ENCODE measurements at regions not wholly inside any gene's neighbourhood (a gene's known extent, or its start where the extent isn't known, plus 50 kb on each side); places are given as distances from the start of the nearest gene placed in this dataset.

DNA sequence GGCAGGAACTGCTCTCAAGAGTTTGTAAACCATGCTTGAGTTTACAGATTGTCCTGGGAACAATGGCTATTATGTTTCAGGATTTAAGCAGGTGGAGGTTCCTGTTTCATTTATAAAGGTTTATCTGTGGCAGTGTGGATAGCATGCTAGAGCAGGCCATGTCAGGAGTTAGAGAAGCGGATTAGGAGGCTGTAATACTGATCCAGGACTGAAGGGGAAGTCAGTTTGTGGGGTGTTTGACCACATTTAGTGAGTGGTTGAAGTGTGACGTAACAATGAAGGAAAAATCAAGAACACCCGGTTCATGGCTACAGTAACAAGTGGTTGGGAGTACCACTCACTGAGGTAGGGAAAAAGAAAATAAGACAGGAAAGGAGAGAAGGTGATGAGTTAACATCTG, 299.0 kb downstream of the TLR4 start:
- Histone ChIP-seq H4K5ac (ENCODE audit: insufficient read length, low read depth, low read length) (no peak overlapping the region), H3T11ph (ENCODE audit: low read length) (no peak overlapping the region), H3K9me3 (ENCODE audit: control insufficient read depth, low read depth, low read length) (no peaks in the 10 kb centered on the region), H2BK5ac (ENCODE audit: insufficient read length, low read length) (no peak overlapping the region), H2AK5ac (ENCODE audit: insufficient read length, low read length) (no peak overlapping the region), H3K14ac (ENCODE audit: insufficient read depth, low read length) (no peak overlapping the region), H3K18ac (ENCODE audit: insufficient read length, low read depth, low read length) (no peak overlapping the region), H2BK15ac (ENCODE audit: low read depth, low read length) (no peak overlapping the region), H3K27ac (ENCODE audit: insufficient read length, low read depth, low read length) (no peak overlapping the region), H3K4me2 (ENCODE audit: insufficient read depth, insufficient read length, low read length) (no peak overlapping the region), H3K23me2 (ENCODE audit: insufficient read length, low read depth, low read length, poor library complexity, severe bottlenecking) (no peaks in the 10 kb centered on the region), H2BK20ac (ENCODE audit: low read depth, low read length, poor library complexity, severe bottlenecking) (no peak overlapping the region), H3K79me1 (ENCODE audit: insufficient read depth, low read depth, low read length, poor library complexity, severe bottlenecking) (no peaks in the 10 kb centered on the region), H4K20me1 (ENCODE audit: control insufficient read depth, insufficient read depth, insufficient read length) (no peaks in the 10 kb centered on the region), H3K23ac (ENCODE audit: insufficient read length, low read depth, low read length) (no peak overlapping the region), H3K4me1 (ENCODE audit: insufficient read depth, low read length) (no peaks in the 10 kb centered on the region), H4K8ac (replicated peaks; ENCODE audit: insufficient read length, low read depth, low read length) (no peak overlapping the region), H3K4ac (ENCODE audit: low read depth, low read length) (no peak overlapping the region), H2AFZ (ENCODE audit: low read length) (no peak overlapping the region), H3K56ac (ENCODE audit: insufficient read length, low read depth, low read length) (no peak overlapping the region), H3K27me3 (ENCODE audit: insufficient read depth, low read length) (no peaks in the 10 kb centered on the region), H2BK12ac (ENCODE audit: insufficient read length, low read depth, low read length) (no peak overlapping the region), H2BK120ac (ENCODE audit: low read depth, low read length, poor library complexity, severe bottlenecking) (no peak overlapping the region), H4K91ac (ENCODE audit: insufficient read length, low read depth, low read length) (no peak overlapping the region), H3K9ac (ENCODE audit: extremely low read depth, insufficient read length, low read length) (no peak overlapping the region), H3K79me2 (ENCODE audit: insufficient read depth, low read length) (no peaks in the 10 kb centered on the region)
- Mint-ChIP-seq H3K9me3 (no peaks in the 10 kb centered on the region), H3K27me3 (ENCODE audit: low read depth) (no peaks in the 10 kb centered on the region; the same call in 1 of the 2 replicates), H3K36me3 (ENCODE audit: insufficient read depth in 1 of 3, low read depth in 3 of 3) (no peaks in the 10 kb centered on the region), H3K27ac (peak overlapping the region in 1 of 3 experiments; percentile 27; a peak in 3 of 7 replicates), H3K4me3 (no peak overlapping the region), H3K4me1 (peaks cover 6 to 9% of the 10 kb centered on the region in 2 experiments)
- TF ChIP-seq, protein P1, sequence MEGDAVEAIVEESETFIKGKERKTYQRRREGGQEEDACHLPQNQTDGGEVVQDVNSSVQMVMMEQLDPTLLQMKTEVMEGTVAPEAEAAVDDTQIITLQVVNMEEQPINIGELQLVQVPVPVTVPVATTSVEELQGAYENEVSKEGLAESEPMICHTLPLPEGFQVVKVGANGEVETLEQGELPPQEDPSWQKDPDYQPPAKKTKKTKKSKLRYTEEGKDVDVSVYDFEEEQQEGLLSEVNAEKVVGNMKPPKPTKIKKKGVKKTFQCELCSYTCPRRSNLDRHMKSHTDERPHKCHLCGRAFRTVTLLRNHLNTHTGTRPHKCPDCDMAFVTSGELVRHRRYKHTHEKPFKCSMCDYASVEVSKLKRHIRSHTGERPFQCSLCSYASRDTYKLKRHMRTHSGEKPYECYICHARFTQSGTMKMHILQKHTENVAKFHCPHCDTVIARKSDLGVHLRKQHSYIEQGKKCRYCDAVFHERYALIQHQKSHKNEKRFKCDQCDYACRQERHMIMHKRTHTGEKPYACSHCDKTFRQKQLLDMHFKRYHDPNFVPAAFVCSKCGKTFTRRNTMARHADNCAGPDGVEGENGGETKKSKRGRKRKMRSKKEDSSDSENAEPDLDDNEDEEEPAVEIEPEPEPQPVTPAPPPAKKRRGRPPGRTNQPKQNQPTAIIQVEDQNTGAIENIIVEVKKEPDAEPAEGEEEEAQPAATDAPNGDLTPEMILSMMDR (conservative IDR thresholded peaks at IDR 0.05), result peak; percentile 32; the same call in 2 of the 3 replicates
- WGBS (ENCODE audit: extremely low coverage, insufficient read length, low lambda C conversion rate), result no CpG with 5 or more reads among the region's 3 CpGs
- no peak for DNase-seq

All from H9 (cell line).